IPS-18c (cell line): ENCODE measurements at regions not wholly inside any gene's neighbourhood (a gene's known extent, or its start where the extent isn't known, plus 50 kb on each side); places are given as distances from the start of the nearest gene placed in this dataset.

Experiments used
- H3K4me3 ChIP-seq: 2 replicates; pipeline ENCODE4 v1.7.0; 2013; ENCODE audit warnings: low read depth, mild to moderate bottlenecking, low read length, moderate library complexity; ENCODE audit not compliant: insufficient read depth
- H3K9me3 ChIP-seq: one replicate; pipeline ENCODE4 v1.6.1; 2013; ENCODE audit warnings: mild to moderate bottlenecking, low read length, moderate library complexity; ENCODE audit not compliant: control insufficient read depth, insufficient read depth

GRCh38 chr2:133812826-133813617 is 244.8 kb upstream of the NCKAP5 start:
- Histone ChIP-seq H3K4me3 (no peak overlapping the region), H3K9me3 (no peaks in the 10 kb centered on the region)

- Histone ChIP-seq H3K4me3 (no peak overlapping the region), H3K9me3 (no peaks in the 10 kb centered on the region)
Observed at GRCh38 chr2:133814890-133815289, 246.6 kb upstream of the NCKAP5 start.

- Histone ChIP-seq H3K9me3 (no peaks in the 10 kb centered on the region), H3K4me3 (no peak overlapping the region)
Observed at GRCh38 chr2:133816037-133816436, 247.8 kb upstream of the NCKAP5 start.

- Histone ChIP-seq H3K4me3 (no peak overlapping the region), H3K9me3 (no peaks in the 10 kb centered on the region)
Observed at GRCh38 chr2:133817680-133818566, 249.7 kb upstream of the NCKAP5 start.

- H3K4me3 ChIP-seq: no peak overlapping the region
- no peaks in the 10 kb centered on the region for H3K9me3 ChIP-seq
Observed at GRCh38 chr2:133818661-133819060, 250.4 kb upstream of the NCKAP5 start.

GRCh38 chr2:133819906-133820305 is 251.6 kb upstream of the NCKAP5 start:
- Histone ChIP-seq H3K4me3 (no peak overlapping the region), H3K9me3 (no peaks in the 10 kb centered on the region)

GRCh38 chr2:133821107-133821760 is 253.0 kb upstream of the NCKAP5 start:
- Histone ChIP-seq H3K9me3 (no peaks in the 10 kb centered on the region), H3K4me3 (no peak overlapping the region)

GRCh38 chr2:133822517-133823225 is 254.4 kb upstream of the NCKAP5 start:
- H3K4me3 ChIP-seq: no peak overlapping the region
- no peaks in the 10 kb centered on the region for H3K9me3 ChIP-seq

GRCh38 chr2:133823226-133823550 is 254.9 kb upstream of the NCKAP5 start:
- H3K9me3 ChIP-seq: no peaks in the 10 kb centered on the region

GRCh38 chr2:133824869-133825268 is 256.6 kb upstream of the NCKAP5 start:
- H3K9me3 ChIP-seq: no peaks in the 10 kb centered on the region
- H3K4me3 ChIP-seq: no peak overlapping the region

More at GRCh38 chr2:133823226-133823550, 254.9 kb upstream of the NCKAP5 start:
- no peak overlapping the region for H3K4me3 ChIP-seq

- no peak overlapping the region for H3K4me3 ChIP-seq
- H3K9me3 ChIP-seq: no peaks in the 10 kb centered on the region
Observed at GRCh38 chr2:133825778-133826177, 257.5 kb upstream of the NCKAP5 start.

- Histone ChIP-seq H3K4me3 (no peak overlapping the region), H3K9me3 (no peaks in the 10 kb centered on the region)
Observed at GRCh38 chr2:133828913-133829312, 260.6 kb upstream of the NCKAP5 start.

- no peak overlapping the region for H3K4me3 ChIP-seq
Observed at GRCh38 chr2:133829450-133830020, 261.3 kb upstream of the NCKAP5 start.

GRCh38 chr2:133833746-133834145 is 265.5 kb upstream of the NCKAP5 start:
- no peak overlapping the region for H3K4me3 ChIP-seq
- no peaks in the 10 kb centered on the region for H3K9me3 ChIP-seq

More at GRCh38 chr2:133829450-133830020, 261.3 kb upstream of the NCKAP5 start:
- no peaks in the 10 kb centered on the region for H3K9me3 ChIP-seq

GRCh38 chr2:133835821-133836619 is 267.8 kb upstream of the NCKAP5 start:
- H3K4me3 ChIP-seq: no peak overlapping the region
- H3K9me3 ChIP-seq: no peaks in the 10 kb centered on the region

- Histone ChIP-seq H3K4me3 (no peak overlapping the region), H3K9me3 (no peaks in the 10 kb centered on the region)
Observed at GRCh38 chr2:133836691-133837345, 268.6 kb upstream of the NCKAP5 start.
